ENCODE measurements at regions not wholly inside any gene's neighbourhood (a gene's known extent, or its start where the extent isn't known, plus 50 kb on each side); places are given as distances from the start of the nearest gene placed in this dataset.

- DNase-seq: no peak
- Mint-ChIP-seq H3K27ac (no peak overlapping the region), H3K27me3 (no peaks in the 10 kb centered on the region), H3K4me1 (no peaks in the 10 kb centered on the region), H3K9me3 (ENCODE audit: insufficient read depth) (peaks cover 9% of the 10 kb centered on the region), H3K4me3 (no peak overlapping the region)
- POLR2A ChIA-PET: no interaction called here
- Histone ChIP-seq H3K79me2 (ENCODE audit: control insufficient read depth, insufficient read depth, low read length) (no peaks in the 10 kb centered on the region), H3K9me3 (ENCODE audit: control extremely low read depth in 1 of 3, control insufficient read depth in 2 of 3, insufficient read depth in 1 of 3, low read length in 2 of 3) (peaks cover 0 to 15% (median 6%) of the 10 kb centered on the region in 3 donors), H3K4me1 (ENCODE audit: control insufficient read depth in 2 of 2, insufficient read depth in 2 of 2, low read length in 2 of 2) (no peaks in the 10 kb centered on the region), H3K27ac (ENCODE audit: low read length in 2 of 2) (no peak overlapping the region), H3K9ac (ENCODE audit: low read length) (no peak overlapping the region), H3K27me3 (replicated peaks in 1 of 4; ENCODE audit: control extremely low read depth in 1 of 4, control insufficient read depth in 3 of 4, insufficient read depth in 4 of 4, low read length in 3 of 4) (no peaks in the 10 kb centered on the region), H3K36me3 (replicated peaks in 1 of 2; ENCODE audit: control extremely low read depth in 1 of 2, control insufficient read depth in 1 of 2, extremely low read depth in 1 of 2, insufficient read depth in 2 of 2, low read length in 1 of 2) (no peaks in the 10 kb centered on the region), H3K4me3 (ENCODE audit: control extremely low read depth in 1 of 5, extremely low read depth in 1 of 5, insufficient read depth in 1 of 5, low read depth in 2 of 5, low read length in 4 of 5) (no peak overlapping the region), H4K20me1 (ENCODE audit: control insufficient read depth, insufficient read depth, low read length, poor library complexity, severe bottlenecking) (no peaks in the 10 kb centered on the region), H2AFZ (ENCODE audit: insufficient read depth, low read depth, low read length, poor library complexity, severe bottlenecking) (no peak overlapping the region), H3K4me2 (replicated peaks; ENCODE audit: low read depth, low read length, poor library complexity, severe bottlenecking) (no peak overlapping the region)
- TF ChIP-seq EZH2 (IDR thresholded peaks at IDR 0.05; ENCODE audit: borderline replicate concordance, insufficient read depth, low read depth, low read length, poor library complexity, severe bottlenecking) (no peak), CTCF (IDR thresholded peaks at IDR 0.05) (no peak)
- no peak for ATAC-seq (ENCODE audit: low read depth)
- CTCF ChIA-PET: no interaction called here
- intact Hi-C loops (cut with micrococcal nuclease): no loop called here
- 84% methylated on average over 4 of the region's 5 CpGs for whole genome bisulfite sequencing (ENCODE audit: insufficient coverage)
Observed at GRCh38 chr9:108664309-108665255, 191.2 kb downstream of the ACTL7B start.

GRCh38 chr9:108663422-108663821 lies 192.4 kb downstream of the ACTL7B start:
- no peak overlapping the region for H3K4me3 Mint-ChIP-seq

More at GRCh38 chr9:108663422-108663821, 192.4 kb downstream of the ACTL7B start:
- Histone ChIP-seq H3K4me2 (replicated peaks; ENCODE audit: low read depth, low read length, poor library complexity, severe bottlenecking) (no peak overlapping the region), H3K9ac (ENCODE audit: low read length) (no peak overlapping the region), H3K4me1 (ENCODE audit: control insufficient read depth in 2 of 2, insufficient read depth in 2 of 2, low read length in 2 of 2) (no peaks in the 10 kb centered on the region), H3K27ac (ENCODE audit: low read length in 2 of 2) (no peak overlapping the region), H2AFZ (ENCODE audit: insufficient read depth, low read depth, low read length, poor library complexity, severe bottlenecking) (no peak overlapping the region), H4K20me1 (ENCODE audit: control insufficient read depth, insufficient read depth, low read length, poor library complexity, severe bottlenecking) (no peaks in the 10 kb centered on the region), H3K9me3 (ENCODE audit: control extremely low read depth in 1 of 3, control insufficient read depth in 2 of 3, insufficient read depth in 1 of 3, low read length in 2 of 3) (peaks cover 0 to 18% (median 12%) of the 10 kb centered on the region in 3 donors), H3K27me3 (replicated peaks in 1 of 4; ENCODE audit: control extremely low read depth in 1 of 4, control insufficient read depth in 3 of 4, insufficient read depth in 4 of 4, low read length in 3 of 4) (no peaks in the 10 kb centered on the region), H3K79me2 (ENCODE audit: control insufficient read depth, insufficient read depth, low read length) (no peaks in the 10 kb centered on the region), H3K4me3 (ENCODE audit: control extremely low read depth in 1 of 5, extremely low read depth in 1 of 5, insufficient read depth in 1 of 5, low read depth in 2 of 5, low read length in 4 of 5) (no peak overlapping the region), H3K36me3 (replicated peaks in 1 of 2; ENCODE audit: control extremely low read depth in 1 of 2, control insufficient read depth in 1 of 2, extremely low read depth in 1 of 2, insufficient read depth in 2 of 2, low read length in 1 of 2) (no peaks in the 10 kb centered on the region)
- ChIA-PET POLR2A (no interaction called here), CTCF (no interaction called here)
- TF ChIP-seq CTCF (IDR thresholded peaks at IDR 0.05) (no peak), EZH2 (IDR thresholded peaks at IDR 0.05; ENCODE audit: borderline replicate concordance, insufficient read depth, low read depth, low read length, poor library complexity, severe bottlenecking) (no peak)
- intact Hi-C loops (cut with micrococcal nuclease): no loop called here
- no peaks in the 10 kb centered on the region for H3K27me3 Mint-ChIP-seq
- no peaks in the 10 kb centered on the region for H3K4me1 Mint-ChIP-seq
- no peak overlapping the region for H3K27ac Mint-ChIP-seq
- peaks cover 18% of the 10 kb centered on the region for H3K9me3 Mint-ChIP-seq (ENCODE audit: insufficient read depth)
- 40% methylated on average over 1 of the region's 2 CpGs for WGBS (ENCODE audit: insufficient coverage)
- ATAC-seq (ENCODE audit: low read depth): no peak
- no peak for DNase-seq

All from B cell (primary cell).